Stimulated activated naive CD4-positive, alpha-beta T cell (primary cell): ENCODE measurements at regions not wholly inside any gene's neighbourhood (a gene's known extent, or its start where the extent isn't known, plus 50 kb on each side); places are given as distances from the start of the nearest gene placed in this dataset.

Experiments used
- DNase-seq, 6 experiments: peaks; one replicate each; lab custom pipeline; 2025; lab: John Stamatoyannopoulos, UW

DNA sequence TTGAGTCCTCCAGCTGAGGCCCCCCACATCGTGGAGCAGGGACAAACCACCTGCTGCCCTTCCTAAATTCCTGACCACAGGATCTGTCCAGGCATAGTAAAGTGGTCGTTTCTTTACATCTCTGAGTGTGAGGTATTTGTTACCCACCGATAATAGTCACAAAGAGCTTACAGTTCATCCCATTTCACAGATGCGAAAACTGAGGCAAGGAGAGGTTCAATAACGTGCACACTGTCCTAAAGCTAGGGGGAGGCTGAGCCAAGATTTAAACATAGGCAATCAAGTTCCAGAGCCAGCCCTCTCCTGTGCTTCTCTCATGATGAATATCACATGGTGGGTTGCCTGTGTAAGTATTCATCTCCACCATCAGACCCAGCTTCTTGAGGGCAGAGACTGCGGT lies 135.4 kb downstream of the CCT6B start:
- DNase-seq, result no peak

- no peak for DNase-seq
Observed at GRCh38 chr17:34825102-34825501, 136.2 kb downstream of the CCT6B start.

- no peak for DNase-seq
Observed at GRCh38 chr17:34823023-34823422, 138.2 kb downstream of the CCT6B start.

- no peak for DNase-seq
Observed at GRCh38 chr17:34822007-34822739, 139.1 kb downstream of the CCT6B start.

- no peak for DNase-seq
Observed at GRCh38 chr17:34820922-34821321, 140.3 kb downstream of the CCT6B start.

GRCh38 chr17:34820248-34820801 lies 140.9 kb downstream of the CCT6B start:
- no peak for DNase-seq

DNA sequence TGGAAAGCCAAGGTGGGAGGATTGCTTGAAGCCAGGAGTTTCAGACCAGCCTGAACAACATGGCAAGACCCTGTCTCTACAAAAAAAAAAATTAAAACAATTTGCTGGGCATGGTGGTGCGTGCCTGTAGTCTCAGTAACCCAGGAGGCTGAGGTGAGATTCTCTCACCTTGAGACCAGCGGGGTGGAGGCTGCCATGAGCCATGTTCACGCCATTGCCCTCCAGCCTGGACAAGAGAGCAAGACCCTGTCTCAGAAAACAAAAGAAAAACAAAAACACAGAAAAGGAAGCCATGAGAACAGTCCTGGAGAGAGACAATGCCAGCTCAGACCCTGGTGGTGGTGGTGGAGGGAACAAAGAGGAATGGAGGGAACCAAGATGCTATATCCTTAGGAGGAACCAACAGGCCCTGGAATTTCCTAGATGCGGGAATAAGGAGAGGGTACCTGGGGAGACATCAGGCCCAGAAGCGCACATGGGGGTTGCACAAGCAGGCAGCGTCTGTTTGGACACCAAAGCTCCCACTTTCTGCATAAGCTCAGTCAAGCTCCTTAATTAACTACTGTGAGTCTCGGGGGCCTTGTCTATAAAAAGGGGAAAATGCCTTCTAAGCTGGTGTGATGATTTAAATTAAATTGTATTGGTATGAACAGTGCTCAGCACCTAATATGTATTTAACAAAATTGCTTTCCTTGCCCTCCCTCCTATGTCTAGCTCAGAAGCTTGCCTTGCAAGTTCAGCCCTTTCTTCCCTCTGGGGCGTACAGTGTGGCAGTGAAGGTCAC lies 143.8 kb downstream of the CCT6B start:
- DNase-seq, result no peak

DNA sequence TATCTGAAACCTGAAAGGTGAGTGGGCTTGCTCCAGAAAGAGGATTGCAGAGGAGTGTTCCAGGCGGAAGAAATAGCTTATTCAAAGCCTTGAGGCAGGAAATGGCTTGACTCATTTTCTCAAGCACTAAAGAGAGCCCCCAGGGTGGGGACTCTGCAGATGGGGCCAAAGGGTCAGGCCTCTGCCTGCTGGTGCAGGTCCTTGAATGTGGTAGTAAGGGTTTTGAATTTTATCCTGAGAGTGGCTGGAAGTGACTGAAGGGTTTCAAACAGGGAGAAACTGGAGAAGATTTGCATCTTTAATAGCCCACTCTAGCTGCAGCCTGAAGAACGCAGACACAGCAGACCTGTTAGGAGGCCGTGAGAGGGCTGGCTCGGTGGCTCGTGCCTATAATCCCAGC lies 144.4 kb downstream of the CCT6B start:
- DNase-seq, result no peak

DNA sequence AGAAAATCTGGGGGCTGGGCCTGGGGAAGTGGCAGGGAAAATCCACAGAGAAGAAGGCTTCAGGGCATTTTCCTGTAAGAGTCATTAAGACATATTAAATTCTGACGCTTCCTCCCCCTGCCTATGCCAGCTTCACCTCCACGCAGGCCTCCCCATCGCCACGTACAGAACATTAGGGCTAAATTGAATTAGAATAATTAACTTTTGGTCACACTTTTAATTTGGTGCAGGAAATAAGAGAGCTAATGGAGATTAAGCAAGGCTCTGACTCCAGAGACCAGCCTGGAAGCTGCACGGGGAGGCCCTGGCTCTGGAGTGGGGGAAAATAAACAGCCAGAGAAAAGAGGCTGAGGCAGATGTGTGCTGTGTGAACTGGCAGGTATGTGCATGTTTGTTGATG lies 148.0 kb downstream of the CCT6B start:
- no peak for DNase-seq

GRCh38 chr17:34811561-34811960 lies 149.7 kb downstream of the CCT6B start:
- no peak for DNase-seq

DNA sequence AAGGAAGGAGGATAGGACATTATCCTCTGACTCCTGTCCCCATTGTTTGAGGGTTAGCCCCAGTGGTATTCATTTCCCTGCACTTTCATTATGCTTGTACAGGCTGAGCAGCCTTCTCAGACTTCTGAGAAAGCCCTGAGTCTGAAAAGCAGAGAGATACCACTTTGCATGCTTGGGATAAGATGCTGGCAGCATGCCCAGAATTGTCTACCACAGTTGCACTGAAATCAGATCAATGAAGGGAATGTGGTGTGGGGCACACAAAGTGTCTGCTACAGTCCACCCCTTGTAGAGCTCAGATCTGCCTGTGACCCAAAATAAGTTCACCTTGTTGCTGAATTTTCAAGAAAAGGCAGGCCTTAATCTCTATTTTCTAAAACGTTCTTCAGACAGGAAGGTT lies 160.6 kb downstream of the CCT6B start:
- no peak for DNase-seq

DNA sequence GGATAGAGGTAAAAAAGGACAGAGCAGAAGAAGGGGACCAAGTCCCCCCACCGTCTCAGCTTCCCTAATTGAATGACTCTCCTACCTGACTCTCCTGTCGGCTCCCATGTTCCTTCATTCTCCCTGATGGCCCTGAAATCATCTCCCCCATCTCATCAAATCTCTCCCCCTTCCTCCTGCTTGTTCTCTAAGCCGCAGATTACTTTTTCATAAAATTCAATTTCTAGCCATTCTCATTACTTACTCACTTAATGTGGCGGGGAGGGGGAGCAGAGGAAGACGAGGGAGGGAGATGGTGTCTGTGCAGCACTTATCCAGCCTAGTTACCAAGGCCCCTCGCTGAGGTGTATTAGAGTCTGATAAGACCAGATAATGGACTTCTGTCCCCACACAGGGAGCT lies 161.5 kb downstream of the CCT6B start:
- DNase-seq, result no peak

GRCh38 chr17:34798581-34798980 lies 162.7 kb downstream of the CCT6B start:
- DNase-seq, result no peak

GRCh38 chr17:34797720-34798119 lies 163.5 kb downstream of the CCT6B start:
- no peak for DNase-seq

GRCh38 chr17:34793231-34793908 lies 167.9 kb downstream of the CCT6B start:
- DNase-seq, result no peak

DNA sequence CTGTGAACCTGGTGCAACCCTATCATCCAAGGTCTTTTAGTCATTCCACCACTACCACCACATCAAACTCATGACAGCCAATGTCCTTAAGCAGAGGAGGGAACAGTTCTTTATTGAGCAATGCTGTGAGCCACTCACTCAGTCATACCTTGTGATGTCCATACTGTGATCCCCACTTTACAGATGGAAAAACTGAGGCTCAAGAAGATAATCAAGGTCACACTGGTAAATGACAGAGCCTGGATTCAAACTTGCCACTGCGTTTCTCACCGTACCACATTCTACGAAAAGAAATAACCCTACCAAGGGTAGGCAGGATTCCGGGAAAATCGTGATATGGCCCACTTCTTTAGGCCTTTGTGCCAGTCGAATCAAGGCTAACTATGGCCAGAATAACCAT lies 172.6 kb downstream of the CCT6B start:
- DNase-seq, result no peak

DNA sequence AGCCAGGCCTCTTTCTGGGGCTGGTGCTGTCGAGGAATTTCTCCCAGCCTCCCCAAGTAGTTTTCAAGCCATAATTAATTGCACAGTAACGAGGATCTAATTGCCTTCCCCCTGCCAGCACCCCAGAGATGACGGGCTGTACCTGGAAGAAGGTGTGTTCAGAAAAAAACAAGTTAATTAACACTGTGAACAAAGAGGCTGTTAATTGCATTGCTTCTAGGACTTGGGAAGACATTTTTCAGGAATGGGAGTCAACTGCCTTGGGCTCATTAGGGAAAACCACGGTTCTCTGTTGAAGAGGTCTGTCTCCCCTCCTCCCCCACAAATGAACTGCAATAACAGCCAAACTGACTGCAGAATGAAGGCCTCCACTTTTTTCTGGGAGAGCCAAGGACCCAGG lies 176.7 kb downstream of the CCT6B start:
- DNase-seq, result no peak

DNA sequence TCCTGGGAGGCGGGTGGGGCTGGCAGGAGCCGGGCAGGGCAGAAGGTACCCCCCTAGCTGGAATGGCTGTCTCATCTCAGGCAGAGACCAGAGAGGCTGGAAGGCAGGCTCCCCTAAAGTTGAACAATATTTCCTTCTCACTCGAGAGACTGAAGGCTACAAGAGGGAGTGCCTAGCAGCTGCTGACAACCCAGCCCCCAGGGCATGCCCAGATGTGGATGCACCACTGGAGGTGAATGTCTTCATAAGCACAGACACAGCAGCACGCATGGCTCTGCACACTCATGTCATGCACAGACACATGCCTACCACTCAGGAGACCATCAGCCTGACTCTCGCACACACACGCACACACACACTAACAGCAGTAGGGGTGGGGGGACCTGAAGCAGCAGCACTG lies 179.0 kb downstream of the CCT6B start:
- DNase-seq, result no peak

DNA sequence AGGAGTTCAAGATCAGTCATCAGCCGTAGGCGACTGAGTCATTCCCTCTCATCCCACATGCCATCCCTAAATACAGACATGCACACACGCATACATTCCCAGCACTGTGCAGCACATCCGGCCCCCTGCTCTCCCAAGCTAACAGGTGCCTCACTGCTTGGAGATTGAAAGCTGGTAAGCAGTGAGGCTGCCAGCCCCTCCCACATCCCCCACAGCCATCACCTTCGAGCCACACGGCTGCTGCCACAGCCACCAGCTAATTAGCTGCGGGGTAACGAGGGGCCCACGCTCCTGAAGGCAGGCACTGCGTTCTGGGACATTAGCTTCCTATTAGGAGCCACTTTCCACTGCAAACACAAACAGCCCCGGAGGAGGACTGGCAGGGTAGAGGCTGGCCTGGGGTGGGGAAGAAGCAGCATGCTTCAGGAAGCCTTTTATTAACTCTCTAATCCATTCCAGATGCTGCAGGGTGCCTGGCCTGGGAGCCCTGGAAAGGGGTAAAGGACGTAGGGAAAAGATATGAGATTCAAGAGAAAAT lies 179.6 kb downstream of the CCT6B start:
- DNase-seq, result no peak

GRCh38 chr17:34781071-34781470 lies 180.2 kb downstream of the CCT6B start:
- DNase-seq, result no peak

DNA sequence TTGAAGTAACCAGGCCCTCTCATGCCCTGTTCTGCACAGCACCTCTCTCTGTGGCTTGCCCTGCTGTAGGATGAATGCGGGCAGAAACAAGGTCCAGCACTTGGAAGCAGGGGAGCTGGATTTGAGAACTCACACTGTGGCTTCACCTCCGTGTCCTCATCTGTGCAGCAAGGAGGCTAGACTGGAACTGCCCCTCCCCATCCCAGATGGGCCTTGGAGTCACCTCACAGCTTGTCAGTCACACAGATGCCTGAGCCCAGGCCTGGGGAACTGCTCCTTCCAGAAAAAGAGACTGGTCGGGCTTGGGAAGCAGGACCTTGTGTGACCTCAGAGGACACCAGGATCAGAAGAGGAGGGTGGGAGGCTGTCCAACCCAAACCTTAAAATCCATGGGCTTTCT lies 180.8 kb downstream of the CCT6B start:
- DNase-seq, result no peak
